ENCODE measurements at regions not wholly inside any gene's neighbourhood (a gene's known extent, or its start where the extent isn't known, plus 50 kb on each side); places are given as distances from the start of the nearest gene placed in this dataset.

DNA sequence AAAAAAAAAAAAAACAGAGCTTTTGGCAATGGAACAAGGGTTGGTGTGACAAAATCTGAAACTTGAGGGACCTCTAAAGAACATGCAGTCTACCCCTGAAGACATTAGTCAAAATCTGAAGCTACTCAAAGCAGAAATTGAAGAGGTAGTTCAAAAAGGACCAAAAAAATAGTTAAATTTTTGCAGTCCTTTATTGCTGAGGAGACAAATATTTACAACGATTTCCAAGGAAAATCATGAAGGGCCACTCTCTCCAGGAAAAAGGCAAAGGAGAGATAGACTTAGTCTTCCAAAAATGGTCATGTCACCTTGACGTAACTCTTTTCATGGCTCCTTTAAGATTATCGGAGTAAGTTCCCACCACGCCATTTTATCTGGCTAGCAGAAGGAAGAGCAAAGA lies 452.0 kb downstream of the XIRP2 start:
- TF ChIP-seq, protein P1, sequence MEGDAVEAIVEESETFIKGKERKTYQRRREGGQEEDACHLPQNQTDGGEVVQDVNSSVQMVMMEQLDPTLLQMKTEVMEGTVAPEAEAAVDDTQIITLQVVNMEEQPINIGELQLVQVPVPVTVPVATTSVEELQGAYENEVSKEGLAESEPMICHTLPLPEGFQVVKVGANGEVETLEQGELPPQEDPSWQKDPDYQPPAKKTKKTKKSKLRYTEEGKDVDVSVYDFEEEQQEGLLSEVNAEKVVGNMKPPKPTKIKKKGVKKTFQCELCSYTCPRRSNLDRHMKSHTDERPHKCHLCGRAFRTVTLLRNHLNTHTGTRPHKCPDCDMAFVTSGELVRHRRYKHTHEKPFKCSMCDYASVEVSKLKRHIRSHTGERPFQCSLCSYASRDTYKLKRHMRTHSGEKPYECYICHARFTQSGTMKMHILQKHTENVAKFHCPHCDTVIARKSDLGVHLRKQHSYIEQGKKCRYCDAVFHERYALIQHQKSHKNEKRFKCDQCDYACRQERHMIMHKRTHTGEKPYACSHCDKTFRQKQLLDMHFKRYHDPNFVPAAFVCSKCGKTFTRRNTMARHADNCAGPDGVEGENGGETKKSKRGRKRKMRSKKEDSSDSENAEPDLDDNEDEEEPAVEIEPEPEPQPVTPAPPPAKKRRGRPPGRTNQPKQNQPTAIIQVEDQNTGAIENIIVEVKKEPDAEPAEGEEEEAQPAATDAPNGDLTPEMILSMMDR (IDR thresholded peaks at IDR 0.05; ENCODE audit: low read depth, low read length, missing input control), result no peak
- TF ChIP-seq GABPA (IDR thresholded peaks at IDR 0.05 in 1 of 2, conservative IDR thresholded peaks at IDR 0.05 in 1 of 2) (no peak), YY1 (IDR thresholded peaks at IDR 0.05) (no peak)
- TF ChIP-seq, protein P2, sequence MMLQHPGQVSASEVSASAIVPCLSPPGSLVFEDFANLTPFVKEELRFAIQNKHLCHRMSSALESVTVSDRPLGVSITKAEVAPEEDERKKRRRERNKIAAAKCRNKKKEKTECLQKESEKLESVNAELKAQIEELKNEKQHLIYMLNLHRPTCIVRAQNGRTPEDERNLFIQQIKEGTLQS (IDR thresholded peaks at IDR 0.05), result no peak
- TF ChIP-seq, protein P3, sequence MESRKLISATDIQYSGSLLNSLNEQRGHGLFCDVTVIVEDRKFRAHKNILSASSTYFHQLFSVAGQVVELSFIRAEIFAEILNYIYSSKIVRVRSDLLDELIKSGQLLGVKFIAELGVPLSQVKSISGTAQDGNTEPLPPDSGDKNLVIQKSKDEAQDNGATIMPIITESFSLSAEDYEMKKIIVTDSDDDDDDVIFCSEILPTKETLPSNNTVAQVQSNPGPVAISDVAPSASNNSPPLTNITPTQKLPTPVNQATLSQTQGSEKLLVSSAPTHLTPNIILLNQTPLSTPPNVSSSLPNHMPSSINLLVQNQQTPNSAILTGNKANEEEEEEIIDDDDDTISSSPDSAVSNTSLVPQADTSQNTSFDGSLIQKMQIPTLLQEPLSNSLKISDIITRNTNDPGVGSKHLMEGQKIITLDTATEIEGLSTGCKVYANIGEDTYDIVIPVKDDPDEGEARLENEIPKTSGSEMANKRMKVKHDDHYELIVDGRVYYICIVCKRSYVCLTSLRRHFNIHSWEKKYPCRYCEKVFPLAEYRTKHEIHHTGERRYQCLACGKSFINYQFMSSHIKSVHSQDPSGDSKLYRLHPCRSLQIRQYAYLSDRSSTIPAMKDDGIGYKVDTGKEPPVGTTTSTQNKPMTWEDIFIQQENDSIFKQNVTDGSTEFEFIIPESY (IDR thresholded peaks at IDR 0.05), result no peak
- TF ChIP-seq, protein P4, sequence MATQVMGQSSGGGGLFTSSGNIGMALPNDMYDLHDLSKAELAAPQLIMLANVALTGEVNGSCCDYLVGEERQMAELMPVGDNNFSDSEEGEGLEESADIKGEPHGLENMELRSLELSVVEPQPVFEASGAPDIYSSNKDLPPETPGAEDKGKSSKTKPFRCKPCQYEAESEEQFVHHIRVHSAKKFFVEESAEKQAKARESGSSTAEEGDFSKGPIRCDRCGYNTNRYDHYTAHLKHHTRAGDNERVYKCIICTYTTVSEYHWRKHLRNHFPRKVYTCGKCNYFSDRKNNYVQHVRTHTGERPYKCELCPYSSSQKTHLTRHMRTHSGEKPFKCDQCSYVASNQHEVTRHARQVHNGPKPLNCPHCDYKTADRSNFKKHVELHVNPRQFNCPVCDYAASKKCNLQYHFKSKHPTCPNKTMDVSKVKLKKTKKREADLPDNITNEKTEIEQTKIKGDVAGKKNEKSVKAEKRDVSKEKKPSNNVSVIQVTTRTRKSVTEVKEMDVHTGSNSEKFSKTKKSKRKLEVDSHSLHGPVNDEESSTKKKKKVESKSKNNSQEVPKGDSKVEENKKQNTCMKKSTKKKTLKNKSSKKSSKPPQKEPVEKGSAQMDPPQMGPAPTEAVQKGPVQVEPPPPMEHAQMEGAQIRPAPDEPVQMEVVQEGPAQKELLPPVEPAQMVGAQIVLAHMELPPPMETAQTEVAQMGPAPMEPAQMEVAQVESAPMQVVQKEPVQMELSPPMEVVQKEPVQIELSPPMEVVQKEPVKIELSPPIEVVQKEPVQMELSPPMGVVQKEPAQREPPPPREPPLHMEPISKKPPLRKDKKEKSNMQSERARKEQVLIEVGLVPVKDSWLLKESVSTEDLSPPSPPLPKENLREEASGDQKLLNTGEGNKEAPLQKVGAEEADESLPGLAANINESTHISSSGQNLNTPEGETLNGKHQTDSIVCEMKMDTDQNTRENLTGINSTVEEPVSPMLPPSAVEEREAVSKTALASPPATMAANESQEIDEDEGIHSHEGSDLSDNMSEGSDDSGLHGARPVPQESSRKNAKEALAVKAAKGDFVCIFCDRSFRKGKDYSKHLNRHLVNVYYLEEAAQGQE (IDR thresholded peaks at IDR 0.05), result no peak
